ENCODE measurements at regions not wholly inside any gene's neighbourhood (a gene's known extent, or its start where the extent isn't known, plus 50 kb on each side); places are given as distances from the start of the nearest gene placed in this dataset.

- TF ChIP-seq CTCF (IDR thresholded peaks at IDR 0.05; ENCODE audit: poor library complexity, severe bottlenecking) (no peak), EZH2 (IDR thresholded peaks at IDR 0.05; ENCODE audit: borderline replicate concordance, insufficient read depth, low read length, poor library complexity, severe bottlenecking) (no peak), REST (IDR thresholded peaks at IDR 0.05; ENCODE audit: borderline replicate concordance) (no peak), POLR2AphosphoS5 (IDR thresholded peaks at IDR 0.05) (no peak), TAF1 (IDR thresholded peaks at IDR 0.05; ENCODE audit: low read depth) (no peak), MXI1 (conservative IDR thresholded peaks at IDR 0.05; ENCODE audit: poor library complexity, severe bottlenecking) (no peak)
Observed at GRCh38 chr17:69761011-69761410, 314.0 kb upstream of the KCNJ16 start.
